GM19238 (cell line): ENCODE measurements at regions not wholly inside any gene's neighbourhood (a gene's known extent, or its start where the extent isn't known, plus 50 kb on each side); places are given as distances from the start of the nearest gene placed in this dataset.
"Not testable (repeated sequence)": the region's sequence is repeated elsewhere in the genome, so short reads cannot be mapped to it uniquely, and the experiment has no call there.

Experiments used
- DNase-seq: peaks from one replicate; pipeline ENCODE4 v3.0.0; 2011; ENCODE audit warnings: low spot score; ENCODE audit not compliant: insufficient read length

DNA sequence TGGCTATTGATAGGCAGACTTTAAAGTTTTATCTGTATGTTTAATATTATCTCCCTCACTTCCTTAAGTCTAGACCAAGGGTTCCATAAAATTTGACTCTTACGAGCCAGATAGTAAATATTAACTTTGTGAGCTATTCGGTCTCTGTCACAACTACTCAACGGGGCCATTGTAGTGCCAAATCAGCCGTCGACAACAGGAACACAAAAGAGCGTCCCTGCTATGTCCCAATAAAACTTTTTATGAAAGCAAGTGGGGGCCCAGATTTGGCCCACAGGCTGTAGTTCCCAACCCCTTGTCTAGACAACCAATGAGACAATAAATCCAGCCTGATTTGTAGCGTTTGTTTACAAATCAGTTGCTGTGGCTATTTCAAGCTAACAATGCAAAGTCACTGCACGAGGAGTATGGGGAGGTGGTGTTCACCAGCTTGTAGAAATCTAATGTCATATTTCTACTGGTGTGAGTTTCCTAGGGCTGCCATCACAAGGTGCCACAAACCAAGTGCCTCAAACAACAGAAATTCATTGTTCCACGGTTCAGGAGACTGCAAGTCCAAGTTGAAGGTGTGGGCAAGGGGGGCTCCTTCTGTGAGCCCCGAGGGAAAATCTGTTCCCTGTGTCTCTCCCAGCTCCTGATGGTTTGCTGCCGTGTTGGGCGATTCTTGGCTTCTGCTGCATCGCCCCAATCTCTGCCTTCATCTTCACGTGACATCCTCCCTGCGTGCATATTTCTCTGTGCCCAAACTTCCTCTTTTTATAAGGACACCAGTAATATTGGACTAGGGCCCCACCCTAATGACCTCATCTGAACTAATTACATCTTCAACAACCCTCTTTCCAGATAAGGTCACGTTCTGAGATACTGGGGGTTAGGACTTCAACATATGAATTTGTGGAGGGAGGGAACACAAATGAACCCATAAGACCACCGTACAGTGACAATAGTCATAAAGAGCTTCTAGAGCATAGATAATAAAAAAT lies 356.0 kb upstream of the JARID2 start:
- no peak for DNase-seq

DNA sequence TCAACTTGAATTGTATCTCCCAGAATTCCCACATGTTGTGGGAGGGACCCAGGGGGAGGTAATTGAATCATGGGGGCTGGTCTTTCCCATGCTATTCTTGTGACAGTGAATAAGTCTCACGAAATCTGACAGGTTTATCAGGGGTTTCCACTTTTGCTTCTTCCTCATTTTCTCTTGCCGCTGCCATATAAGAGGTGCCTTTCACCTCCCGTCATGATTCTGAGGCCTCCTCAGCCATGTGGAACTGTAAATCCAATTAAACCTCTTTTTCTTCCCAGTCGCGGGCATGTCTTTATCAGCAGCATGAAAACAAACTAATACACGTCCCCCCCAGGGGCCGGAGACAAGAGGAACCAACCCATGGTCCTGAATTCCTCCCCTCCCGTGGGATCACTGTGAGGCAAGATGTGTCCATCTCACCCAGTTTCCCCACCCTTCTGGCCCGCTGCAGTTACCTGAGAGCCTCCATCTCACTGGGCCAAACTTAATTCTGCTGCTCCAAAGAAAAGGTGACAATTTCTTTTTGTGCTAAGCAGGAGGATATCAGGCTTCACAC lies 354.0 kb upstream of the JARID2 start:
- not testable (repeated sequence) for DNase-seq

DNA sequence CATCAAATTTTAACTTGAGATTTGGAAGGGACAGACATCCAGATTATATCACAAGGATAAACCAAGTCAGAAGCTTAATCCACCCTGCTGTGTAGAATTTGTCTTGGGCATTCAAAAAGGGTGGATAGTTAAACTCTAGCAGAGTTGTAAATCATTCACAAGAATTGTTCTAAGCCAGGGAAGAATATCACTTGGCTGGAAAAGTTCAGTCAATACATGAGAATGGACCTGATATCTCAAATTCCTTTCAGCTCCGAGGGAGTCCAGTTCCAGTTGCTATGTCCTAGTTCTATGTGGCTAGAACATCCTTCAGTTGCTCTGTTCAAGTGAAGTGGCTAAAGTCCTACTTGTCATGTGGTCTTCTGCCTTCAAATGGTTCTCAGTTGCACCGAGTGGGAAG lies 351.8 kb upstream of the JARID2 start:
- no peak for DNase-seq

DNA sequence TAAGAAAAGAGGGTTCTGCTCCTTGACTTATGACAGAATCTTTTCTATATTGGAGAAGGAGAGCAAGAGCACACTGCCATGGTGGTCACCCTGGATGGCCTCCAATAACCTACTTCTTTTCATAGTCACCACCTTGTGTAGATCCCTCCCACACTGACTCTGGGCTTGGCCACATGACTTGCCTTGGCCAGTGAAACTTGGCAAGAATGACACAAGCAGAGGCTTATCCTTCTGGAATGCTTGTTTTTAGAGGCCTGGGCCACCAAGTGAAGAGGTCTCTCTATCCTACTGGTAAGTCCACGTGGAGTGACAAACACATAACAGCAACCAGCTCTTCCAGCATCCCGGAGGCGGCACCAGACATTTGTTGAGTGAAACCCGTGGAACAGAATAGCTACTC lies 349.4 kb upstream of the JARID2 start:
- DNase-seq: no peak

DNA sequence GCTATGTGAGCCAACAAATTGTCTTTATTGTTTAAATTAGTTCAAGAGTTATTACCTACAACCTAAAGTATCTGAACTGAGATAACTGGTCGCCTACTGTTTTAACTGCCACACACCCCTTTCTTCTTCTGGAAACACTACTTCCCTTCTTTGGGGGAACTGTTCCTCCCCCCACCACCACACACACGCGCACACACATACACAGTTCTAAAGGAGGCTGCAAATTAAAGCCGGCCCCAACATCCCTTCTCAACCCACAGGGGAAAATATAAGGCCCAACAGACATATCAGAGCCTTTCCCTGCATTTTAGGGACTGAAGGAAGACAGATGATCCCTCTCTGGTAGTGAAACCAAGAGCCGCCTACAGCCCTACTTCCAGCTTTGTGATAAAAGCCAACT lies 348.0 kb upstream of the JARID2 start:
- no peak for DNase-seq

DNA sequence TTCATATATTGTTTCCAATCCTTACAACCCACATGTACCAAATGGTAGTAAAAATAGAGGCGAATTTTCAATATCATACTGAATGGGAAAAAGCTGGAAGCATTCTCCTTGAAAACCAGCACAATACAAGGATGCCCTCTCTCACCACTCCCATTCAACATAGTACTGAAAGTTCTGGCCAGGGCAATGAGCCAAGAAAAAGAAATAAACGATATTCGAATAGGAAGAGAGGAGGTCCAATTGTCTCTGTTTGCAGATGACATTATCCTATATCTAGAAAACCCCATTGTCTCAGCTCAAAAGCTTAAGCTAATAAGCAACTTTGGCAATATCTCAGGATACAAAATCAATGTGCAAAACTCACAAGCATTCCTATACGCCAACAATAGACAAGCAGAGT lies 346.4 kb upstream of the JARID2 start:
- DNase-seq: not testable (repeated sequence)

DNA sequence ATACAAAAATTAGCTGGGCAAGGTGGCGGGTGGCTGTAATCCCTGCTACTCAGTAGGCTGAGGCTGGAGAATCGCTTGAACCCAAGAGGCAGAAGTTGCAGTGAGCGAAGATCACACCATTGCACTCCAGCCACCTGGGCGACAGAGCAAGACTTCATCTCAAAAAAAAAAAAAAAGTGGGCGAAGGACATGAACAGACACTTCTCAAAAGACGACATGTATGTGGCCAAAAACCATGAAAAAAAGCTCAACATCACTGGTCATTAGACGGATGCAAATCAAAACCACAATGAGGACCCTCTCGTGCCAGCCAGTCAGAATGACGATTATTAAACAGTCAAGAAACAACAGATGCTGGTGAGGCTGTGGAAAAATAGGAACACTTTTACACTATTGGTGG lies 344.9 kb upstream of the JARID2 start:
- DNase-seq: no peak

DNA sequence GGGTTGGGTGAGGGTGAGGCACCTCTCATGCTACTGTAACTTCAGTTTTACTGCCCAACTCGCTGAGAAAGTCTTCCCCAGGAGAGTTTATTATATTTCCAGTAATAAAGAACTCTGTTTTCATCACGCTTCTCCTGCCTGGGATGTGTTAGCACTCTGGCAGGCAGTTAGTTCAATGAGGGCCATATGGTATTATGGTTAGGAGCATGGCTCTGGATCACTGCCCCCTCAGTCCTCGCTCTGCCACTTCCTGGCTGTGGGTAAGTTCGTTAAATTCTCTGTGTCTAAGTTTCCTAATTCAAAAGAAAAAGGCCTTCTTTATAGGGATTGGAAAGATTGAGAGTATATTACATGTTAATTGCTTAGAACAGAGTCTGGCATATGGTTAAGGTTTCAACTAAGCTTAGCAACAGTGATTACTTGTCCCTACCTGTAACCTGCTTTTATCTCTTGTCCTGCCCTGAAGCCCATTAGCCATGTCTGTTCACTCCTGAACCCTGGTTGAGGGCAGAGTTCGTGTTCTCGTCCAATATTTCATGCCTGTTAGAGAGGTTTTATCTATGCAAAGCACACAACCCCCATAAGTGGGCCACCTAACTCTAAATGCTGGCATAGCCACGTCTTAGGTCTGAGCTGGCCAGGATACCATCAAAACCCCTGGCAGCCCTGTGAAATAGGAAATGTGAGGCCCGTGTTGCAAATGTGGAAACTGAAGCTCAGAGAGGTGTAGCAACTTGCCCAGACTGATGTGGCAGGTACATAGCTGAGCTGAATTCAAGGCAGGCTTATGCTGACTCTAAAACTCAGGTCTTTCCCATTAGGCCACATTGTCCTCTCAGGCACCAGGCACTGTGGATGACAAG lies 342.5 kb upstream of the JARID2 start:
- DNase-seq: no peak

DNA sequence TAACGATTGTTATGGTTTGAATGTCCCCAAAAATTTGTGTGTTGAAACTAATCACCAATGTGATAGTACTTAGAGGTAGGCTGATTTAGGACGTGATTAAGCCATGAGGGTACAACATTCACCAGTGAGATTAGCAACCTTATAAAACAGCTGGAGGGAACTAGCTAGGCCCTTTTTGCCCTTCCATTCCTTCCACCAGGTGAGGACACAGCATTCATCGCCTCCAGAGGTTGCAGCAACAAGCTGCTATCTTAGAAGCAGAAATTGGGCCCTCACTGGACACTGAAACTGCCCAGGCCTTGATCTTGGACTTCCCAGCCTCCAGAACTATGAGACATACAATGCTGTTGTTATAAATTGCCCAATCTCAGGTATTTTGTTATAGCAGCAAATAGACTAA lies 340.7 kb upstream of the JARID2 start:
- DNase-seq: no peak

DNA sequence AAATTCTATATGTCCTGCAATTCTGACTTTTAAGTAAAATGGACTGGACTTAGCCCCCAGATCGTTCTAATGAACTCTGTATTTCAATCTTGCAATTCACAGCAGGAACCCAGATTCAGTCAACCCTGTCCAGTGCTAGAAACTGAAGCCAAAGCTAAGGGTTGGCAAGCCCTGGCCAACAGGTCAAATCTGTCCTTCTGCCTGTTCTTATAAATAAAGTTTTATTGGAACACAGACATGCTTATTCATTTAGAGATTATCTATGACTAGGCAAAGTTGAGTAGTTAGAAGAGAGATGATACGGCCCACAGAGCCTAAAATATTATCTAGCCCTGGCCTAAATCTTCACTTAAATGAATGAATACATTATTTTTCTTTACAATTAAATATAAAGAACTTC lies 339.2 kb upstream of the JARID2 start:
- no peak for DNase-seq

DNA sequence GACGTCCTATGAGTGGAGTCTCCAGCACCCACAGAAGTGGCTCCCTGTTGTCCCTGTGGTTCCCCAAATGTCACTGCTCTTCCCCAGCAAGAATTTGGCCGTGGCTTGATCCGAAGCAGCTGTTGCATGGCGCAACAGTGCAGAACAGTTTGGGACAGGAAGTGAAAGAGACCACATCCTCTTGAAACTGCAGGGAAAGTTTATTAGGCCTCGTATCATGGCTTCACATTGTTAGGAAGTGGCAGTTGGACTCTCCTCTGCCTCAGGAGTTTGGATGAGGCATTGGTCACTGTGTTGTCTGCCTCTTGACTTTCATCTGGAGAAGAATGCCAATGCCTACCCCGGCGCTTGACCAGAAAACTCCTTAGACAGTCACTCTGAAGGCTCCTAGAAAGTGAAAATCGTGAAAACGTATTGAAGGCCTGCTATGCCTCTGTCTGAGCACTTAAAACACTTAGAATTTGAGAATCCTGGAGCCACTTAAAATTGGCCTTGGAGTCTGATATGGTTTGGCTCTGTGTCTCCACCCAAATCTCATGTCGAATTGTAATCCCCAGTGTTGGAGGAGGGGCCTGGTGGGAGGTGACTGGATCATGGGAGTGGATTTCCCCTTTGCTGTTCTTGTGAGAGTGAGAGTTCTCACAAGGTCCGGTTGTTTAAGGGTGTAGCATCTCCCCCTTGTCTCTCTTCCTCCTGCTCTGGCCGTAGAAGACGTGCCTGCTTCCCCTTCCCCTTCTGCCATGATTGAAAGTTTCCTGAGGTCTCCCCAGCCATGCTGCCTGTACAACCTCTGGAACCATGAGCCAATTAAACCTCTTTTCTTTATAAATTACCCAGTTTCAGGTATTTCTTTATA lies 334.9 kb upstream of the JARID2 start:
- peak; percentile 68 for DNase-seq

DNA sequence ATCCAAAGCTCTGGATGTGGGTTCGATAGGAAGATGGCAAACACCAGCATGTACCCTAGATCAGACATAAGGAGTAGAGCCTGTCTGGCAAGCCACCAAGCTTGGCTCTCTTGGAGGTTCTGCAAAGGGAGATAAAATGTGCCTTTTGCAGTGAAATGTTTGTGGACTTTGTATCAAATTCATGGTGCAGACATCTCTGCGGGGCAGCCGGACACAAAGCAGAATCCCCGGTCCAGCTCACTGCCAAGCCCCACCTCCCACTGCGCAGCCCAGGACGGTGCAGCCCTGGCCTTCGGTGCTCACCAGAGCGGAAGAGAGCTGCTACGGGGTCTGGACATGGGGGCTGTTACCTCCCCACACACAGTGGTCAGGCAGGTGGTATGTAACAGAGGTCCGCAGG lies 333.6 kb upstream of the JARID2 start:
- no peak for DNase-seq

DNA sequence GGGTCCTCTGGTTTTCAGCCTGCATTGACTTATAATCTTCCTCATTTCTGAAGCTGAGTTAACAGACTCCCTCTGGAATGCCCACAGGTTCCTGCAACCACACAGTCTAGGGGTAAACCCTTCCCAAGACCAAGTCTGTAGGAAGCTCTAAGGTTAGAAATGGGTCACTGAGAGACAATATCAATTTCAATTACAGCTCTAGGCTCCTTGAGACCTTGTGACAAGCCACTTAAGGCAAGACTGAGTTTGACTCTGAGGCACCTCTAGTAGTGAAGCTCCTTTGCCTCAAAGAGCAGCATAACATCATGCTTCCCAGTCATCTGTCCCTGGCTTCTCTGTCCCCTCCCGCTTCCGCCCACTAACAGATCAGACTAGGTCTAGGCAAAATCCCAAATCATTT lies 333.2 kb upstream of the JARID2 start:
- no peak for DNase-seq

DNA sequence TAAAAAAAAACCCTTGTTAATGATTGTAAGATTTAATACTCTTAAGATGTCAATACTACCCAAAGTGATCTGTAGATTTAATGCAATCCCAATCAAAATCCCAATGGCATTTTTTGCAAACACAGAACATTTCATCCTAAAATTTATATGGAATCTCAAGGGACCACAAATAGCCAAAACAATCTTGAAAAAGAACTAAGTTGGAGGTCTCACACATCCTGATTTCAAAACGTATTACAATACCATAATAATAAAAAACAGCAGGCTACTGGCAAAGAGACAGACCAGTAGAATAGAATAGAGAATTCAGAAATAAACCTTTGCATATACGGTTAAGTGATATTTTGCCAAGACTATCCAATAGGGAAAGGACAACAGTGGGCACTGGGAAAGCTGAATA lies 331.9 kb upstream of the JARID2 start:
- no peak for DNase-seq

DNA sequence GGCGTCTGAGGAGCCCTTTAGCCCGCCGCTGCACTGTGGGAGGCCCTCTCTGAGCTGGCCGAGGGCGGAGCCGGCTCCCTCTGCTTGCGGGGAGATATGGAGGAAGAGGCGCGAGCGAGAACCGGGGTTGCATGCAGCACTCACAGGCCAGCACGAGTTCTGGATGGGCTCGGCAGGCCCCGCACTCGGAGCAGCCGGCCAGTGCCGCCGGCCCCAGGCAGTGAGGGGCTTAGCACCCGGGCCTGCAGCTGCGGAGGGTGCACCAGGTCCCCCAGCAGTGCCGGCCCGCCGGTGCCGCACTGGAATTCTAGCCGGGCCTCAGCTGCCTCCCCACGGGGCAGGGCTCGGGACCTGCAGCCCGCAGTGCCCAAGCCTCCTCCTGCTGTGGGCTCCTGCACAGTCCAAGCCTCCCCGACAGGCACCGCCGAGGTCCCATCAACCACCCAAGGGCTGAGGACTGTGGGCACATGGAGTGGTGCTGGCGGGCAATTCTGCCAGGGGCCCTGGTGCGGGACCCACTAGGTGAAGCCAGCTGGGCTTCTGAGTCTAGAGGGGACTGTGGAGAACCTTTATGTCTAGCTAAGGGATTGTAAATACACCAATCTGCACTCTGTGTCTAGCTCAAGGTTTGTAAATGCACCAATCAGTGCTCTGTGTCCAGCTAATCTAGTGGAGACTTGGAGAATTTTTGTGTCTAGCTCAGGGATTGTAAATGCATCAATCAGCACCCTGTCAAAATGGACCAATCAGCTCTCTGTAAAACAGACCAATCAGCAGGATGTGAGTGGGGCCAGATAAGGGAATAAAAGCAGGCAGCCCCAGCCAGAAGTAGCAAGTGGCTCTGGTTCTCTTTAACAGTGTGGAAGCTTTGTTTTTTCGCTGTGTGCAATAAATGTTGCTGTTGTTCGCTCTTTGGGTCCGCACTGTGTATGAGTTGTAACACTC lies 329.7 kb upstream of the JARID2 start:
- DNase-seq: no peak

DNA sequence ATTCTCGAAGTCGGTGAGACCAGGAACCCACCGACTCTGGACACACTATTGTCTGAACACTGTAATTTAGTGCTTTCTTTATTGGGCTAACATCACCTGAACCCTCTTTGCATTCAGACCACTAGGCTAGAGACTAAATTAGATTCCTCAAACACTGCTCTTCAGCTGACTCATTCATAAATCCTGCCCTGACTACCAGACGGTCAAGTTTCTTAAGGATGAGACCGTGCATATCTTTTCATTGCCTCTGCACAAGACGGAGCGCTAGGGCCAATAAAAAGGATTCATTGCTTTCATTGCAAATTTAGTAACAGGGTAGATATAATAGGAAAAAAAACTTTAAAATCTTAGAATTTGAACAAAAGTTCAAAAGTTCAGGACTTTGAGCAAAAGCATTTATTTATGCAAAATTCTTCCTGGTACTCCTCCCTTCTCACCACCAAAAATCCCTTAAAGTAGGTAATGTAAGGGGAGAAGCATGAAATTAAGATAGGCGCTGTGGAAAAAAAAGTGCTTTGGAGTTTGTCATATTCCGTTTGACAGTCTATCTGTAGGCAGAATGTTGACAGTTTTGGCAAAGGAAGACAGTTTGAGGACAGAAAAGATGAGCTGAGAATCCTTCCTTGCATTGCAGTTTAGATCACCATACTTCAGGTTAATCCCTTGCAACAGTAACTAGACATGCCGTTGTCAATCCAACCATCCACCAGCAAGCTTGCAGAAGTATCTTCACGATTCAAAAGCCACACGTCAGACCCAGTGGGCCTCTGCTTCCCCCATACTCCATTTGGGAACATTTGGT lies 328.6 kb upstream of the JARID2 start:
- no peak for DNase-seq

DNA sequence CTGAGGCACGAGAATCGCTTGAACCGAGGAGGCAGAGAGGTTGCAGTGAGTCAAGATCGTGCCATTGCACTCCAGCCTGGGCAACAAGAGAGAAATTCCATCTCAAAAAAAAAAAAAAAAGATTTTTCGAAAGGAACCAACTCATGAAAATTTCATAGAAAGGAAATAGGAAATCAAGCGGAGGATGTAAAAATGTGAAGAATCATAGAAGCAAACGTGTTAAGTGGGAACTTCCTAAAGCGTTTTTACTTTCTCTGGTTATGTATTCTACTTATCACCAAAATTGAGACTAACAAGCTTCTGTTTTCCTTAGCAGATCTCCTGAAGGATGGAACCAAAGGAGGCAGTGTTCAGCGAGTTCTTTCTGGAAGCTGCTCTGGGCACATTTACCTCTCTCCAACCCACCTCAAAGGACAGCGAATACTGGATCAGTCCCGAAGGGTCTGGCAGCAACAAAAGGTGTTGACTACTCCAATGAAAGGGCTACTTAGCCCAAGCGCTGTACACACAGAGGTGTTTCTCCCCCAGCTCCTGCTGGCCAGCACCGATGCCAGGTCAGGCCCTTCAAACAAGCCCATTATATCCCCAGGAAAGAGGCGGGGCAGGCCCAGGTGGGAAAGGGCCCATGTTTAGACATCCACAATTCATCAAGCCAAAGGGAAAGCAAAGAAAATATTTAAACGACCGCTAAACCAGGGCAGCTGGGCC lies 327.5 kb upstream of the JARID2 start:
- DNase-seq: no peak

DNA sequence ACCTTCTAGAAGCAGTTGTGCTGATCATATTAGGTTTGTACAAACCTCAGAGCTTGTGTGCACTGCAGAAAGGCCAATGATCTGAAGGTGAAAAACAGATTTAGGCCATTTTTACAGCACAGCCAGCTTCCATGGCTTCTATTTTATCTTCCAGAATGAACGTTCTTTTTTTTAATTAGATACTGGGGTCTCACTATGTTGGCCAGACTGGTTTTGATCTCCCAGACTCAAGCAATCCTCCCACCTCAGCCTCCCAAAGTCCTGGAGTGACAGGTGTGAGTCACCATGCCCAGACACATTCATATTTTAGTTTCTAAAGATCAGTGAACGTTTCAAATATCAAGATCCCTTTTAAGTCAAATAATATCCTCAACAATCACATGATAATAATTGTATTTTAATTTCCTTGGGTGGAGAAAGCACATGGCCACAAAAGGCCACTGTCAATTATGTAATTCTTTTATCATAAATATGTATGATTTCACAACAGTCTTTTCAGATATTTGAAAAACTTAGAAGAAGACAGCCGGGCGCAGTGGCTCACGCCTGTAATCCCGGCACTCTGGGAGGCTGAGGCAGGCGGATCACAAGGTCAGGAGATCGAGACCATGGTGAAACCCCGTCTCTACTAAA lies 326.7 kb upstream of the JARID2 start:
- DNase-seq: no peak
